Body of pancreas (tissue), 4 donors: ENCODE measurements at regions not wholly inside any gene's neighbourhood (a gene's known extent, or its start where the extent isn't known, plus 50 kb on each side); places are given as distances from the start of the nearest gene placed in this dataset.

Source experiments
- CTCF ChIP-seq, 7 experiments: fragments of 450-650 bp in 4 of 7; fragments of 200-600 bp in 3 of 7; sonication (generic) in 3 of 7; IDR thresholded peaks; one replicate each; pipeline ENCODE4 v1.5.1; 2016 to 2019; ENCODE audit warnings: antibody characterized with exemption in 7 of 7
- POLR2A ChIP-seq, 3 donors: fragments of 450-650 bp; IDR thresholded peaks; one replicate each; pipeline ENCODE4 v1.6.1; 2016; ENCODE audit warnings: antibody characterized with exemption in 3 of 3, mild to moderate bottlenecking in 2 of 3

DNA sequence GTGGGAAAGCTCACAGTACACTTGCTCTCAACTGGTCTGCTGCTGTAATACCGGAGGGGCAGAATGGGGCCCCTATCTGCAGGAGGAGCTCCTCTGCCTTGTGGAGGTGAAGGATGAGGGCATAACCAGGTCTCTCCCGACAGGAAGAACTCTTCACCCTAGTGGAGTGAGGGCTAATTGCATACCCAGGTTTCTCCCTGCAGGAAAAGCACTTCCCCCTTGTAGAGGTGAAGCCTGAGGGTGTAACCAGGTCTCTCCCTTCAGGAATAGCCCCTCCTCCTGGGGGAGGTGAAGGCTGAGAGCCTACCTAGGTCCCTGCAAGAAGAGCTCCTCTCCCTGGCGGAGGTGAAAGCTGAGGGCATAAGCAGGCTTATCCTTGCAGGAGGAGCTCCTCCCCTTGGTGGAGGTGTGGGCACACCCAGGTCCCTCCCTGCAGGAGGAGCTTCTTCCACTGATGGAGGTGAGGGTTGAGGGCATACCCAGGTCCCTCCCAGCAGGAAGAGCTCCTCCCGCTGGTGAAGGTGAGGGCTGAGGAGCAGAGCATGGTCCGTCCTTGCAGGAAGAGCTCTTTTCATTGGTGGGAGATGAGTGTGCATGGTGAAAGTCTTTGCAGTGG lies 954.1 kb downstream of the NLGN4Y start:
- TF ChIP-seq CTCF (IDR thresholded peaks at IDR 0.05) (no peak), POLR2A (IDR thresholded peaks at IDR 0.05) (no peak)
